B cell (primary cell): ENCODE measurements at regions not wholly inside any gene's neighbourhood (a gene's known extent, or its start where the extent isn't known, plus 50 kb on each side); places are given as distances from the start of the nearest gene placed in this dataset.
"Not testable (repeated sequence)": the region's sequence is repeated elsewhere in the genome, so short reads cannot be mapped to it uniquely, and the experiment has no call there.

Experiments used
- ATAC-seq: fragments of 200-7000 bp; cut with Tn5 transposase; one replicate; pipeline ENCODE4 v1.10.0; 2021; ENCODE audit warnings: low read depth, mild to moderate bottlenecking, moderate number of reproducible peaks, moderate library complexity
- CTCF ChIA-PET: fragments of 350-600 bp; sonication (Branson Sonifier 250); formaldehyde crosslinking; loops from one replicate; lab custom pipeline; 2021; ENCODE audit warnings: antibody characterized with exemption, inconsistent platforms; lab: Charles Lee
- POLR2A ChIA-PET: fragments of 350-600 bp; sonication (Branson Sonifier 250); formaldehyde crosslinking; loops from one replicate; lab custom pipeline; 2021; ENCODE audit warnings: antibody characterized with exemption; lab: Charles Lee
- DNase-seq: peaks from one replicate; pipeline ENCODE4 v3.0.0; 2013
- H2AFZ ChIP-seq: 2 replicates; pipeline ENCODE4 v1.6.1; 2012; ENCODE audit warnings: mild to moderate bottlenecking, low read depth, low read length; ENCODE audit not compliant: insufficient read depth, poor library complexity, severe bottlenecking
- H3K27ac ChIP-seq, 2 donors: 1 replicate in 1 of 2; 2 replicates in 1 of 2; pipeline ENCODE4 v1.5.1; 2012 to 2013; ENCODE audit warnings: low read length in 2 of 2, mild to moderate bottlenecking in 2 of 2, moderate library complexity in 1 of 2
- H3K27me3 ChIP-seq, 4 experiments: fragments of 200-600 bp in 1 of 4; sonication (generic) in 1 of 4; replicated peaks in 1 of 4; 1 replicate in 2 of 4; 2 replicates in 2 of 4; pipeline versions ENCODE4 v1.6.1 to v1.7.0; 2013 to 2016; ENCODE audit warnings: low read length in 3 of 4, mild to moderate bottlenecking in 2 of 4, mixed read lengths in 1 of 4, moderate library complexity in 1 of 4; ENCODE audit not compliant: insufficient read depth in 4 of 4, control insufficient read depth in 3 of 4; ENCODE audit errors: control extremely low read depth in 1 of 4
- H3K36me3 ChIP-seq, 2 experiments: replicated peaks in 1 of 2; 1 replicate in 1 of 2; 2 replicates in 1 of 2; pipeline versions ENCODE4 v1.6.1 to v1.7.1; 2013; ENCODE audit warnings: low read length in 1 of 2; ENCODE audit not compliant: insufficient read depth in 2 of 2, control insufficient read depth in 1 of 2; ENCODE audit errors: control extremely low read depth in 1 of 2, extremely low read depth in 1 of 2
- H3K4me1 ChIP-seq, 2 donors: fragments of 200-600 bp in 1 of 2; sonication (generic) in 1 of 2; 1 replicate in 1 of 2; 2 replicates in 1 of 2; pipeline versions ENCODE4 v1.5.1 to v1.6.1; 2013 to 2017; ENCODE audit warnings: low read length in 2 of 2; ENCODE audit not compliant: control insufficient read depth in 2 of 2, insufficient read depth in 2 of 2
- H3K4me2 ChIP-seq: replicated peaks from 2 replicates; pipeline ENCODE3; 2012; ENCODE audit warnings: mild to moderate bottlenecking, low read depth, low read length; ENCODE audit not compliant: poor library complexity, severe bottlenecking
- H3K4me3 ChIP-seq, 5 experiments: fragments of 200-600 bp in 1 of 5; sonication (generic) in 1 of 5; 1 replicate in 3 of 5; 2 replicates in 2 of 5; pipeline versions ENCODE4 v1.5.1 to v1.7.0; 2011 to 2016; ENCODE audit warnings: low read length in 4 of 5, mild to moderate bottlenecking in 4 of 5, low read depth in 2 of 5, control low read depth in 1 of 5, moderate library complexity in 1 of 5; ENCODE audit not compliant: insufficient read depth in 1 of 5; ENCODE audit errors: control extremely low read depth in 1 of 5, extremely low read depth in 1 of 5
- H3K79me2 ChIP-seq: fragments of 200-600 bp; sonication (generic); one replicate; pipeline ENCODE4 v1.6.0; 2016; ENCODE audit warnings: low read length; ENCODE audit not compliant: control insufficient read depth, insufficient read depth
- H3K9ac ChIP-seq: fragments of 200-600 bp; sonication (generic); 2 replicates; pipeline ENCODE4 v1.6.1; 2017; ENCODE audit warnings: mild to moderate bottlenecking, low read length, moderate library complexity
- H3K9me3 ChIP-seq, 3 donors: one replicate each; pipeline versions ENCODE4 v1.6.1 to v1.7.1; 2013; ENCODE audit warnings: low read length in 2 of 3; ENCODE audit not compliant: control insufficient read depth in 2 of 3, insufficient read depth in 1 of 3; ENCODE audit errors: control extremely low read depth in 1 of 3
- H4K20me1 ChIP-seq: 2 replicates; pipeline ENCODE4 v1.6.0; 2012; ENCODE audit warnings: mild to moderate bottlenecking, low read length; ENCODE audit not compliant: insufficient read depth, control insufficient read depth, poor library complexity, severe bottlenecking
- H3K27ac Mint-ChIP-seq: one replicate; pipeline ENCODE4 v1.8.0; 2021; ENCODE audit warnings: mixed read lengths
- H3K27me3 Mint-ChIP-seq: one replicate; pipeline ENCODE4 v1.8.0; 2021; ENCODE audit warnings: mixed read lengths
- H3K4me1 Mint-ChIP-seq: one replicate; pipeline ENCODE4 v1.8.0; 2021; ENCODE audit warnings: mixed read lengths
- H3K4me3 Mint-ChIP-seq: one replicate; pipeline ENCODE4 v1.8.0; 2021; ENCODE audit warnings: mixed read lengths
- H3K9me3 Mint-ChIP-seq: one replicate; pipeline ENCODE4 v1.8.0; 2022; ENCODE audit warnings: mixed read lengths; ENCODE audit not compliant: insufficient read depth
- CTCF ChIP-seq: fragments of 200-600 bp; IDR thresholded peaks from one replicate; pipeline ENCODE4 v1.8.0; 2022; ENCODE audit warnings: antibody characterized with exemption, mild to moderate bottlenecking
- EZH2 ChIP-seq: IDR thresholded peaks from 2 replicates; pipeline ENCODE4 v1.6.1; 2012; ENCODE audit warnings: borderline replicate concordance, low read depth, mild to moderate bottlenecking, moderate library complexity, low read length; ENCODE audit not compliant: insufficient read depth, poor library complexity, severe bottlenecking
- WGBS: methylation state at CpG from one replicate; pipeline ENCODE4 v1.1.5; 2013; ENCODE audit warnings: missing lambda C conversion rate; ENCODE audit not compliant: insufficient coverage; 5-methylcytosine and 5-hydroxymethylcytosine counted together
- intact Hi-C: fragments of 100-400 bp; cut with micrococcal nuclease; formaldehyde crosslinking; loops from one replicate; pipeline ENCODE4 v1.10.0; 2022

- Mint-ChIP-seq H3K9me3 (no peaks in the 10 kb centered on the region), H3K4me1 (no peaks in the 10 kb centered on the region), H3K4me3 (no peak overlapping the region), H3K27me3 (no peaks in the 10 kb centered on the region), H3K27ac (no peak overlapping the region)
- TF ChIP-seq EZH2 (no peak), CTCF (no peak)
- intact Hi-C loops = no loop called here
- WGBS = 83% methylated on average over 1 of the region's 3 CpGs
- Histone ChIP-seq H3K4me1 (no peaks in the 10 kb centered on the region), H2AFZ (no peak overlapping the region), H3K36me3 (no peaks in the 10 kb centered on the region), H3K9me3 (no peaks in the 10 kb centered on the region), H3K79me2 (no peaks in the 10 kb centered on the region), H3K27me3 (no peaks in the 10 kb centered on the region), H3K27ac (no peak overlapping the region), H3K9ac (no peak overlapping the region), H4K20me1 (no peaks in the 10 kb centered on the region), H3K4me2 (no peak overlapping the region), H3K4me3 (no peak overlapping the region)
- CTCF ChIA-PET = interaction anchor here (0.7 to 1.2 kb wide), 2 partner anchors 21 to 186 kb away, joined by 3 read pairs; no protein-coding TSS in a partner anchor
- POLR2A ChIA-PET = no interaction called here
- no peak for DNase-seq
- ATAC-seq = no peak
These were observed 124.3 kb upstream of the SMARCA2 start for GRCh38 chr9:1890816-1891215.

- H3K4me2 ChIP-seq, H3K27ac ChIP-seq, POLR2A ChIA-PET, H3K36me3 ChIP-seq, intact Hi-C loops, H3K4me1 ChIP-seq, H3K27me3 ChIP-seq, CTCF ChIA-PET, H3K4me3 Mint-ChIP-seq, H3K4me3 ChIP-seq, H3K9ac ChIP-seq, H4K20me1 ChIP-seq, H2AFZ ChIP-seq, H3K79me2 ChIP-seq, H3K27ac Mint-ChIP-seq, ATAC-seq, H3K4me1 Mint-ChIP-seq, H3K27me3 Mint-ChIP-seq, DNase-seq: not testable (repeated sequence)
- peaks cover 29% of the 10 kb centered on the region for H3K9me3 Mint-ChIP-seq
- 50% methylated on average over 2 of the region's 6 CpGs for WGBS
- H3K9me3 ChIP-seq = peaks cover 1 to 15% (median 12%) of the 10 kb centered on the region in 3 donors
These were observed 112.0 kb upstream of the SMARCA2 start for GRCh38 chr9:1903080-1903704.
